GM21447 (cell line): ENCODE measurements at regions not wholly inside any gene's neighbourhood (a gene's known extent, or its start where the extent isn't known, plus 50 kb on each side); places are given as distances from the start of the nearest gene placed in this dataset.
"Not testable (repeated sequence)": the region's sequence is repeated elsewhere in the genome, so short reads cannot be mapped to it uniquely, and the experiment has no call there.

ENCODE experiments used
- ATAC-seq: cut with Tn5 transposase; IDR thresholded peaks from one replicate; pipeline ENCODE4 v1.9.1; 2021; ENCODE audit not compliant: unreplicated experiment

GRCh38 chr6:21708320-21708580 is 114.7 kb downstream of the SOX4 start:
- ATAC-seq: no peak

GRCh38 chr6:21710216-21710615 is 116.7 kb downstream of the SOX4 start:
- no peak for ATAC-seq

DNA sequence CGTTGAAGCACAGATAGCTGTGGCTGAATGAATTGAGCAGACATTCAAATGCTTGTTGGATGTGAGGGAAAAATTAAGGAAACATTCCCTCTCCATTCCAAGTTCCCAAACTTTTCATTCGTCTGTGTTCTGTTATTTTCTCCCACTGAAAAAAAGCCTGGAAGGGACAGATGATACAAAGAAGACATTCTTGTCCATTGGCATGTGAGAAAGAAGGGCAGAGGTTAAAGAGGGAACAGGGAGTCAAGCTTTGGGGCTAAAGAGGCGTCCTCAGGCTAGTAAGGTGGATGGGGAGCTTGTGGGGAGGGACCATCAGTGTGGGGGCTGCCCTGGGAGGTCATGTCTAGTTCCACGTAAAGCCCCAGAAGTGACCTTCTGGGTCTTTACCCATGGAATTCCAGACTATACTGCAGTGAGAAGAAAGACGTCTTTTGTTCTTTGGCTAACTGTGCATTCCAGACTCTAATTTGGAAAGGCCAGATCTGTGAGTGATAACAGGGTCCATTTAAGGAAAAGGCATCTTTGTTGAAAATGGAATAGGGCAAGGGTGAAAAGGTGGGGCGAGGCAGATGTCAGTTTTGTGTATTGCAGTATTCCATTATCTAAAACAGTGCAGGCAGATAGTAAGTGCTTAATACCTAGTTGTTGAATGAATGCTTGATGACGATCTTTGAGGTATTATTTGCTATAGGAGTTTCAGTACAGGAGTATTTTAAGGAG is 117.5 kb downstream of the SOX4 start:
- no peak for ATAC-seq

DNA sequence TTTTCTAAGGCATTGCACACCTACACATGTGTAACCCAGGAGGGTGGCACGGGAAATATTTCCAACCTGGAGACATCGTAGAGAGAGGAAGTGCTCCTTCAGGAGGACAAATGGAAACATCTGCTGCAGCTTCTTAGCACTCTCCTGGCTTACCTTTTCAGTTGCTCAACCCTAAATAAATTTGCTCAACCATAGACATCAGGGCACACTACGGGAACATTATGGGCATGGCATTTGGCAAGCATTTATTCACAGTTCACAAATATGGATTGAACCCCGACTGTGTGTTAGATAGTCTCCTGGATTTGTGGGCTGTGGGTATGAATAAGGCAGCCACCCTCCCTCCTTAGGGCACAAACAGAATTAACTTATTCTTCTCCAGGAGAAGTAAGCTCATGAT is 118.7 kb downstream of the SOX4 start:
- ATAC-seq: no peak

- no peak for ATAC-seq
These were observed 119.9 kb downstream of the SOX4 start for GRCh38 chr6:21713481-21713880.

DNA sequence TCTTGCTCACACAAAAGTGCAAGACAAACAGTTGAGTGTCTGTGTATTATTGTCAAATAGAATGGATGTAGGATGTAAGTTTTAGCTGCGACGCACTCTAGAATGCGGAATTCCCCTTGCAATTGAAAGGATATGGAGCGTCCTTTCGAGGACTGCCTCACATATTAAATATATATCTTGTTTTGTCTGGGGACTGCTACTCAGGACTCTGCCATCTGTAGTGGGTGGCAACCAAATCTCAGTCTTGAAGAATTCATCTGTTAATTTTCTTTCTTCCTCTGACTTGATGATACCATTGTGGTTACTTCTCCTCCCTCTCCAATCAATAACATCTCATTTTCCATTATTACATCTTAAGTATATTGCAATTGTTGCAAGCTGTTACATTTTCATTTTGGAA is 121.6 kb downstream of the SOX4 start:
- no peak for ATAC-seq

DNA sequence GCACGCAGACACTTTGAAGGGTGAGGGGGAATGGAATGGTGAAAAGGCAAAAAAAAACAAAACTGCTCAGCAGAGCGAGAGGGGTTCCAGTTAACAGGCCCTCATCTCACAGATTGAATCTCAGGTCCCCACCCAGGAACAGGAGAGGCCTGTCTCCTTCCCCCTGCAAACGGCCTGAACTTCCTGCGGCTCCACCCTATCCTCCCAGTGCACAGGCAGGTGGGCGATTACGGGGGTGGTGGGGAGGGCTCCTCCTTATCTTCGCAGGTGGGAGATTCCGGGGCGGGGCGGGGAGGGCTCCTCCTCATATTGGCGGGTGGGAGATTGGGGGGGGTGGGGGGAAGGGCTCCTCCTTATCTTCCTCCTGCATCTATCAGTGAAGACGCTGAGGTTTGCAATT is 129.0 kb downstream of the SOX4 start:
- no peak for ATAC-seq

DNA sequence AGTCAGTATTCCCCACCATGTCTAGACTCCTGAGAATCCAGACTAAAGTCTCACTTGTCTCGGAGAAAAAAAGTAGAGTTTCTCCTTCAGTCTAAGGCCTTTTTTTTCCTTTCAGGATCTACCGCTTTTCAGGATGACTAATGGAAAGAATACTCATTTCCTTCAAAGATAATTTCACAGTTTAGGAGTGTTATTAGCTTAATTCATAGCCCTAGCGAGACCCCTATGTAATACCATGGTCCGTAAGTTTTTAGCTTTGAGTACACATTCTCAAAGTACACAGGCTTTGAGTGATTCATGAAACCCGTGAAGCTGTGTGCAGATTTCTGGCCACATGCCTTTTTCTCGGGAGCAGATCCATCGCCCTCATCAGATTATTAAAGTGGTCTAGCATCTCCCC is 133.1 kb downstream of the SOX4 start:
- ATAC-seq: no peak

DNA sequence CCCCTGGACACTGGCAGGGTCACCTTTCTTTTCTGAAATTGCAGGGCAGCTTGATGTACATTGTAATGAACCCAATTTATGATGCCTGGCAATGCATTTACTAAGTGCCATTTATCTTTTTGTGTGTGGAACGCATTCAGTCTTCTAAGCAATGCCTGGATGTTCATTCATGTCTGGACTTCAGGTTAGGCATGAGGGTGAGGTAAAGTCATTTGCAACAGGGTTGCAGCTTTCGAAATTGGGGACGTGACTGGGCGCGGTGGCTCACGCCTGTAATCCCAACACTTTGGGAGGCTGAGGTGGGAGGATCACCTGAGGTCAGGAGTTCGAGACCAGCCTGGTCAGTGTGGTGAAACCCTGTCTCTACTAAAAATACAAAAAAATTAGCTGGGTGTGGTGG is 134.6 kb downstream of the SOX4 start:
- no peak for ATAC-seq

- ATAC-seq: no peak
These were observed 135.9 kb downstream of the SOX4 start for GRCh38 chr6:21729431-21729830.

GRCh38 chr6:21730533-21730932 is 137.0 kb downstream of the SOX4 start:
- ATAC-seq: no peak

GRCh38 chr6:21731411-21732031 is 138.0 kb downstream of the SOX4 start:
- no peak for ATAC-seq

DNA sequence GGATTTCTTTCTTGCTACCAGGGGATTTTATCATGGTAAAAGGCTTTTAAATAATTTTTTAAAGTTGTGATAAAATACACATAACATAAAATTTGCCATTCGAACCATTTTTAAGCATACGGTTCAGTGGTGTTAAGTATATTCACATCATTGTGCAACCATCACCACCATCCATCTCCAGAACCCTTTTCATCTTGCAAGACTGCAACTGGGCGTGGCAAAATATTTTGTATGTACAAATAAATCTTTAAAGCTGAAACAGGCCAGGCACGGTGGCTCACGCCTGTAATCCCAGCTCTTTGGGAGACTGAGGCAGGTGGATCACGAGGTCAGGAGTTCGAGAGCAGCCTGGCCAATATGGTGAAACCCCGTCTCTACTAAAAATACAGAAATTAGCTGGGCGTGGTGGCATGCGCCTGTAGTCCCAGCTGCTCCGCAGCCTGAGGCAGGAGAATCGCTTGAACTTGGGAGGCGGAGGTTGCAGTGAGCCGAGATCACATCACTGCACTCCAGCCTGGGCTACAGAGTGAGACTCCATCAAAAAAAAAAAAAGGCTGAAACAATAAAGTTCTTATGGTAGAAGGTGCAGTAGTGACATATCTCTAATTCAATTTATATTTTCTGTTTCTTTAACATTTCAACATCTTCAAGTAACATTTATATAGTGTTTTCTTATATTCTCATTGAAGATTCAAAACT is 138.6 kb downstream of the SOX4 start:
- ATAC-seq: not testable (repeated sequence)

- ATAC-seq: no peak
These were observed 139.2 kb downstream of the SOX4 start for GRCh38 chr6:21732731-21733130.

GRCh38 chr6:21733311-21733710 is 139.8 kb downstream of the SOX4 start:
- ATAC-seq: no peak

DNA sequence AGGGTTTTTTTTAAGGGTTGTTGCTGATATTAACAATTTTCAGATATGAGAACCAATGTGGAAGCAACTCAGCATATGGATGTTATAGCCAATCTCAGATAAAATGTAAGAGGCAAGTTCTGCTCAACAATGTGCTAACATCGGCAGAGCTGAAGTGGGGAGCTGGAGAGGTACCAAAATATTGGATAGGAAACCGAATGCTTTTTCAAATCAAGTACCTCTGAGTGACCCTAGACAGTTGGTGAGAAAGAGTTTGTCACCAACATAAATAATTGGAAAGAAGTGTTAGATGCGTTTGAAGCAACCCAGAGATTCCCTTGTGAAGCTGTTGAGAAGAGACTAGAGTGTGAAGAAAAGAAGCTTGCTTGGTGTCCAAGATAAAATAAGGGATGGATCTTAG is 140.7 kb downstream of the SOX4 start:
- no peak for ATAC-seq

GRCh38 chr6:21738180-21739094 is 144.9 kb downstream of the SOX4 start:
- no peak for ATAC-seq

GRCh38 chr6:21739241-21739640 is 145.7 kb downstream of the SOX4 start:
- no peak for ATAC-seq

DNA sequence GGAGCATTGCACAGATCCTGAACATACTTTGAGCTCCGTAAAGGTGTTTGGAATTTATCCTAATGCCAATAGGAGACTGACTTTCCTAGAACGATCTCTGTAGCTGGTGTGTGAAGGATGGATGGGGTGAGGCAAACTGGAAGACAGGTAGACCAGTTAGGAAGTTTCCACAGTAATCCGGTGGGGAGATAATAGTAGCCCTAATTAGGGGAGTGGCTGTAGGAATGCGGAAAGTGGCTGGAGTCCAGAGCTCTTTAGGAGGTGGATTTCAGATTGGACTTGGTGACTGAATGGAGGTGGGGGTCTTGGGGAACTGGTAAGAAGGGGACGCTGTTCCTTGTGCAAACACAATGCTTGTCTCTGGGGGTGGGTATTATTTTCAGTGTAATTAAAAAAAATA is 146.3 kb downstream of the SOX4 start:
- no peak for ATAC-seq

GRCh38 chr6:21740376-21741124 is 147.0 kb downstream of the SOX4 start:
- no peak for ATAC-seq
